ENCODE measurements at regions not wholly inside any gene's neighbourhood (a gene's known extent, or its start where the extent isn't known, plus 50 kb on each side); places are given as distances from the start of the nearest gene placed in this dataset.

GRCh38 chr4:101556842-101557241 is 209.5 kb upstream of the PPP3CA start:
- TF ChIP-seq CTCF (IDR thresholded peaks at IDR 0.05; ENCODE audit: low read depth, low read length): no peak
- TF ChIP-seq EZH2phosphoT487 (IDR thresholded peaks at IDR 0.05; ENCODE audit: low read depth): no peak

Measured in OCI-LY3 (cell line).